SJSA1 (cell line): ENCODE measurements at regions not wholly inside any gene's neighbourhood (a gene's known extent, or its start where the extent isn't known, plus 50 kb on each side); places are given as distances from the start of the nearest gene placed in this dataset.
A peak's percentile ranks its signal among the peaks of the same experiment; 100 is the strongest.

Experiments used
- DNase-seq, 2 experiments: peaks; one replicate each; pipeline ENCODE4 v3.0.0-alpha.2; 2015 to 2020; ENCODE audit warnings: low spot score in 2 of 2, low read depth in 1 of 2
- H3K27ac ChIP-seq: fragments of 250-450 bp; sonication (Bioruptor Pico); 2 replicates; pipeline ENCODE4 v1.5.1; 2020; ENCODE audit warnings: mild to moderate bottlenecking, moderate library complexity
- H3K27me3 ChIP-seq: fragments of 250-450 bp; sonication (Bioruptor Pico); replicated peaks from 2 replicates; pipeline ENCODE4 v1.5.1; 2020; ENCODE audit warnings: mild to moderate bottlenecking, moderate library complexity
- H3K36me3 ChIP-seq: fragments of 250-450 bp; sonication (Bioruptor Pico); 2 replicates; pipeline ENCODE4 v1.5.1; 2020; ENCODE audit warnings: mild to moderate bottlenecking
- H3K4me1 ChIP-seq: fragments of 250-450 bp; sonication (Bioruptor Pico); replicated peaks from 2 replicates; pipeline ENCODE4 v1.6.1; 2021; ENCODE audit warnings: mild to moderate bottlenecking
- H3K4me3 ChIP-seq: fragments of 250-450 bp; sonication (Bioruptor Pico); 2 replicates; pipeline ENCODE4 v1.5.1; 2020; ENCODE audit warnings: mild to moderate bottlenecking
- H3K9me3 ChIP-seq: fragments of 250-450 bp; sonication (Bioruptor Pico); replicated peaks from 2 replicates; pipeline ENCODE4 v1.5.1; 2020; ENCODE audit warnings: mild to moderate bottlenecking

DNA sequence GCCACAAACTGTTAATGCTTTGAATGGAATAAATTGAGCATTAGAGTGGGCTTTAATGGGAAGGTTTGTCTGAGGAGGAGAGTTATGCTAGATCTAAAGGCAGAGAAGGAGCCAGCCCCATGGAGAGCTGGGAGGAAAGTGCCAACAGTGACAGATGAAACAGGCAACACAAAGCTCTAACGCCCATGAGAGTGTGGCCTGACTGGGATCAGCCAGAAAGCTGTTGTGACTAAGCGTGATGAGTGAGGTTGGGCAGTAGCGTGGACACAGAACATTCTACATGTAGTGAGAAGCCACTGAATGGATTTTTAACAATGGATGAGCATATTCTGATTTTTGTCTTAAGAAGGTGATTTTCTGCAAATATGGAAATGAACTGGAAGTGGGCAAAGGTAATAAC lies 185.3 kb upstream of the SIX2 start:
- no peaks in the 10 kb centered on the region for H3K9me3 ChIP-seq
- no peaks in the 10 kb centered on the region for H3K27me3 ChIP-seq
- DNase-seq: no peak
- no peak overlapping the region for H3K4me3 ChIP-seq
- peaks cover 13% of the 10 kb centered on the region for H3K4me1 ChIP-seq
- H3K36me3 ChIP-seq: no peaks in the 10 kb centered on the region
- H3K27ac ChIP-seq: no peak overlapping the region

DNA sequence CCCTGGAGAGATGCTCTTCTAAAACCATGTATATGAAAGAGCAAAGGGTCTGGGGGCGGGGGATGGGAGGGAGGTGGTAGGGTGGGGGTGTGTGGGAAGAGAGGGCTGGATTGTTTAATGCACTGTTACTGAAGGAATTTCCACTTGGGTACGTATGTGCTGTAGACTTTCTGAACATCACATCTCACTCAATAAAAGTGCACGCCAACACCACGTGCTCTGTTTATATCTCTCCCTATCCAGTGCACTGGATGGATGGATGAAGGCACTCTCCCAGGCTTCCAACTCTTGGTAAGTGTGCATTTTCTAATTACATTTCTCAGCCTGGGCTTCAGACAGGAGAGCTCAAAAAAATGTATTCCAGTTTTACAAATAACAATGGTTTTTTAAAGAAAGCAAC lies 184.3 kb upstream of the SIX2 start:
- peaks cover 14% of the 10 kb centered on the region for H3K4me1 ChIP-seq
- no peak for DNase-seq
- H3K4me3 ChIP-seq: no peak overlapping the region
- H3K9me3 ChIP-seq: no peaks in the 10 kb centered on the region
- no peaks in the 10 kb centered on the region for H3K36me3 ChIP-seq
- no peaks in the 10 kb centered on the region for H3K27me3 ChIP-seq
- no peak overlapping the region for H3K27ac ChIP-seq

DNA sequence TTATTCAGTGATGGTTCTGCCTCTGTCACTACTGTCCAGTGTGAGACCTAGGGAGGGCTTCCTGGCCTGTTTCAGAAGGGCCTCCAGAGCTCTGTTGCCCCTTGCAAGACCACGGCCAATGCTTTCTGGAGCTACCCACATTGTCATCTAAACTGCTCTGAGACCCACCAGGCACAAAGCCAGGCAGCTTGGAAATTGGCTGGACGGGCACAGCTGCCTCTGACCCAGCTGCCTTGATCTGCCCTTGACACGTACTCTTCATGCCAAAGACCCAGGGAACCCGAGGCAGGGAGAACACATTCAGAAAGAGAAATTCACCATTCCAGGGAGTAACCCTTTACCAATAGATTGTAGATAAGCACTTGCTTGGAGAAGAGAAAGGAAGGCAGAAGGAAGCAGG lies 183.7 kb upstream of the SIX2 start:
- H3K9me3 ChIP-seq: no peaks in the 10 kb centered on the region
- H3K4me3 ChIP-seq: no peak overlapping the region
- DNase-seq: no peak
- no peaks in the 10 kb centered on the region for H3K27me3 ChIP-seq
- no peak overlapping the region for H3K27ac ChIP-seq
- no peaks in the 10 kb centered on the region for H3K36me3 ChIP-seq
- H3K4me1 ChIP-seq: peaks cover 14% of the 10 kb centered on the region

DNA sequence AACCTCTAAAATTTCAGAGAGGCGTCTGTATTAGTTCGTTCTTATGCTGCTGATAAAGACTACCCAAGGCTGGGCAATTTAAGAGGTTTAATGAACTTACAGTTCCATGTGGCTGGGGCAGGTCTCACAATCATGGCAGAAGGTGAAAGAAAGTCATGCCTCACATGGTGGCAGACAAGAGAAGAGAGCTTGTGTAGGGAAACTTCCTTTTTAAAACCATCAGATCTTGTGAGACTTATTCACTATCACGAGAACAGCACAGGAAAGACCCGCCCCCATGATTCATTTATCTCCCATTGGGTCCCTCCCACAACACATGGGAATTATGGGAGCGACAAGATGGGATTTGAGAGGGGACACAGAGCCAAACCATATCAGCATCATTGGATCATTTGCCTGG lies 183.2 kb upstream of the SIX2 start:
- Histone ChIP-seq H3K4me1 (peaks cover 14% of the 10 kb centered on the region), H3K36me3 (no peaks in the 10 kb centered on the region), H3K27ac (no peak overlapping the region), H3K27me3 (no peaks in the 10 kb centered on the region), H3K4me3 (no peak overlapping the region), H3K9me3 (no peaks in the 10 kb centered on the region)
- no peak for DNase-seq

DNA sequence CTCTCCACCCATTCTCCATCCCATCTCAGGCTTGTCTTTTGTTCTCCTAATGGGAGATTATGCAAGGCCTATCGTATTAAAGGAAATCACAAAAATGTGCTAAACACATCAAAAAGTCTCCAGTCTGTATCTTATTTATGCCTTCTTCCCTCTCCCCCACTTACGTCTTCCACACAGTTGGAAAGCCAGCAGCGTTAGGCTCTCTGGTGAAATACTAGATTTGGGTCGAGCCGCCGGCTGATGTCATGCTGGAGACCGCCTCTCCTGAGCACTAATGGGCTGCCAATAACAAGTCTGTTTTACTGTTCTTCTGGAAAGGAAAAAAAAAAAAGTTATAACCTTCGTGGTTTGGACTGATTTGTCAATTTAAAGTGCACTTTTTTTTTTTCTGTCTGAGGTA lies 182.7 kb upstream of the SIX2 start:
- H3K27ac ChIP-seq: no peak overlapping the region
- H3K9me3 ChIP-seq: no peaks in the 10 kb centered on the region
- no peaks in the 10 kb centered on the region for H3K36me3 ChIP-seq
- DNase-seq: no peak
- H3K4me1 ChIP-seq: peaks cover 14% of the 10 kb centered on the region
- no peak overlapping the region for H3K4me3 ChIP-seq
- no peaks in the 10 kb centered on the region for H3K27me3 ChIP-seq

DNA sequence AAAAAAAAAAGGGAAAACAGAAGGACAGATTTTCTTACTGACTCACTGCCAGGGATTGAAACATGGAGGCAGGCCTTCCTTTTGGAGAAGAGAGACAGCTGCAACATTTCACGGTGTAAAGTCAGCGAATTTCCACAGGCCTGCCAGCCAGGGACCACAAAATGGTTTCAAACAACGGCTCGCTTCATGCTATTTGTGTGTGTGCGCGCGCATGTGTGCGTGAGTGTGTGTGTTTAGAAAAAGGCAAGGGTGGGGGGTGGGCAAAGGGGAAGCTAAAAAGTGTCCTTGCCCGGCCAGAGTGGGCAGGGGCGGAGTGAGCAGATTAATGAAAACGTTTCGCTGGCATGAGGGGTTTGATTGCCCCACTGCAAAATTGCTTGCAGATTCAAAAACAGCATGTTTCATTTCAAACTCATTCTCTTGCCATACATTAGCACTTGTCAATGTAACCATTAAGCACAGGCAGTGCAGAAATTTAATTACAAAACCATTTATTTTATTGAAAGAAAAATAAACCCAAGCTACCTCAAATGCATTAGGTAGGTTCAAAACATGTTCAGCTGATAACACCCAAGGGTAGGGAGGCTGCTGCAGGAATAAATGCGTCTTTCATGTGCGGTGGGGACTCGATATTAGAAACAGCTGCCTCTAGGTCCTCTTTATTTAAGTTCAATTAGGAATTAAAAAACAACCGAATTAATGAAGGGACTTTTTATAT lies 182.1 kb upstream of the SIX2 start:
- Histone ChIP-seq H3K27ac (no peak overlapping the region), H3K4me1 (peaks cover 18% of the 10 kb centered on the region)
- no peak for DNase-seq

DNA sequence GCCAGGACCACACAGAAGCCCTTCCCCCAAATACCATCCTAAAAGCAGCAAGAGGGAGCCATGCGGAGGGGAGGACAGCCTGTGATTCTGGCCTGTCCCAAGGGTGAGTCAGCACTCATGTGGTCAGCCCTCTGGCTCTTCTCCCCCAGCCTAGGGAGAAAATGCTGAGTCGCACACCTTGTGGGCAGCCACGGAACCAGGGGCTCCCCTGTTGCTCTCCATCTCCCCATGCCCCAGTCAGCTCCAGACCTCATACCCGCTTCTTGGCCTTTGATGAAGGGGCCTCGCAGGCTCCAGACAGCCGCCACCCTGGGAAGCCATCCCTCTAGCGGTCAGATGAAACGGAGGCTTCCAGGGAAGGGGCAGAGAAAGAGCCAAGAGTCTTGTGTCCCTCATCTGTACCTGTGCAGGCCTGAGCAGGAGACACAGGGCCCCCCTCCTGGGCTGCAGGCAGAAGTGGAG lies 181.3 kb upstream of the SIX2 start:
- Histone ChIP-seq H3K9me3 (no peaks in the 10 kb centered on the region), H3K27ac (peak overlapping the region; percentile 28; the same call in 1 of the 2 replicates), H3K36me3 (no peaks in the 10 kb centered on the region), H3K4me3 (no peak overlapping the region), H3K4me1 (peaks cover 20% of the 10 kb centered on the region), H3K27me3 (no peaks in the 10 kb centered on the region)
- peak; percentile 83 to 86 for DNase-seq

More for the DNA sequence above, 182.1 kb upstream of the SIX2 start:
- no peak overlapping the region for H3K4me3 ChIP-seq
- H3K9me3 ChIP-seq: no peaks in the 10 kb centered on the region
- H3K27me3 ChIP-seq: no peaks in the 10 kb centered on the region
- no peaks in the 10 kb centered on the region for H3K36me3 ChIP-seq

DNA sequence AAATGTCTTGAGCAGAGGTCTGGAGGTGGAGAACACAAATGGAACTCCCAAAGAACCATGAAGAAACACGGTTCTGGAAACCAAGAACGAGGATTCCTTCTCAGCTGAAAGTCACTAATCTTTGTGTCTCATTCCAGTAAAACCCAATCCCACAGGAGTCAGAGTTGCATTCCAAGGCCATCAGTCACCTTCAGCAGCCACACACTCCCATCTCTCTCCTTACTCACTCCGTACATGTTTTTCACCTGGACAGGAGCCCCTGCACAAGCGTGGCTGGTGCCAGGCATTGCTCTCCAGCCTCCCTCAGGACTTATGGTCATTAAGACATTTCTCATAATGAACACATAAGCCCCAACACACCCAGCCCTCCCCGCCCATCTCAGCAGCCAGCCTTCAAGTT lies 175.4 kb upstream of the SIX2 start:
- H3K4me1 ChIP-seq: peaks cover 35% of the 10 kb centered on the region
- no peaks in the 10 kb centered on the region for H3K9me3 ChIP-seq
- DNase-seq: peak in 1 of 2 experiments; percentile 61
- no peak overlapping the region for H3K27ac ChIP-seq
- no peak overlapping the region for H3K4me3 ChIP-seq
- no peaks in the 10 kb centered on the region for H3K27me3 ChIP-seq
- H3K36me3 ChIP-seq: no peaks in the 10 kb centered on the region

DNA sequence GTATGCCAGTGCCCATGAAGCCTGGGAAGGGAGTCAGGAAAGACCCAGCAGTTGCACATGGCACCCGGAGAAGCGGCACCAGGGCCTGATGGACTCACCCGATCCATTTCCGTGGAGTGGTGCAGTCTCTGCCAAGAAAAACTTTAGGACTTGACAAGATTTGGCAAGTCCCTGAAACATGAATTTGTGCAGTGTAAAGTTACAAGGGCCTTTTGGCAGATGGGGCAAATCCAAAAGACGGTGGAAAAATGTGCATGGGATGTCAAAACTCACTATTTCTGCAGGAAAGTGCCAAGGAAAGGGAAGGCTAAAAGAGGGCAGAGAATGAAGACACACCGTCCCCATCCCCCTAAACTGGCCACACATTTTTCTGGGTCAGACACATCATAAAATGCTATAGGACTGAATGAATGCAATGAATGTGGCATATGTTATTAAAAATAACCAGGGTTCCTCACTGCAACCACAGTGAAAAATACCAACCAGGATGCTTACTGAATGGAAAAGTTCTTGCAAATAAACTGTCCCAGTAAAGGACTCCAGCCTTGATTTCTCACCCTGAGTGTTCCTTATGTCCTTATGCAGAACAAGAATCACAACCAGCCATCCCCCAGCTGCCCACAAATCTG lies 173.5 kb upstream of the SIX2 start:
- no peak overlapping the region for H3K27ac ChIP-seq

DNA sequence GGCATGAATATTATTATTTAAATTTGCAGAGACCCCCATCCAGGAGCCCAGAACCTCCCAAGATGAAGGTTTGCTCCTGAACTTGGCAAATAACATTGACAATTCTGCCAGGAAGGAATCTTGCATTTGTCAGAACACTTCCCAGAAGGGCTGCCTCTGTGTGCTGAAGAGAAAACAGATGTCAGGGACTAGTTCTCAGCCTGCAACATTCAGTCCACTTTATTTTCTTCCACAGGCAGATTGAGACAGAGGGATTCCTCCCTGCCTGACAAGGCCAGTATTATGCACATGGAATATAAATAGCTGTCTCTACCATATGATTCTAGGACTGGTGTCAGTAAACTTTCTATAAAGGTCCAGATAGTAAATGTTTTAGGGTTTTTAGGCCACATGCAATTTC lies 171.5 kb upstream of the SIX2 start:
- no peaks in the 10 kb centered on the region for H3K27me3 ChIP-seq
- H3K4me1 ChIP-seq: peaks cover 33% of the 10 kb centered on the region
- H3K4me3 ChIP-seq: no peak overlapping the region
- no peaks in the 10 kb centered on the region for H3K9me3 ChIP-seq
- no peak for DNase-seq
- H3K27ac ChIP-seq: no peak overlapping the region
- H3K36me3 ChIP-seq: no peaks in the 10 kb centered on the region

More for the DNA sequence above, 173.5 kb upstream of the SIX2 start:
- Histone ChIP-seq H3K9me3 (no peaks in the 10 kb centered on the region), H3K36me3 (no peaks in the 10 kb centered on the region), H3K27me3 (no peaks in the 10 kb centered on the region), H3K4me1 (peaks cover 37% of the 10 kb centered on the region), H3K4me3 (no peak overlapping the region)
- DNase-seq: no peak

DNA sequence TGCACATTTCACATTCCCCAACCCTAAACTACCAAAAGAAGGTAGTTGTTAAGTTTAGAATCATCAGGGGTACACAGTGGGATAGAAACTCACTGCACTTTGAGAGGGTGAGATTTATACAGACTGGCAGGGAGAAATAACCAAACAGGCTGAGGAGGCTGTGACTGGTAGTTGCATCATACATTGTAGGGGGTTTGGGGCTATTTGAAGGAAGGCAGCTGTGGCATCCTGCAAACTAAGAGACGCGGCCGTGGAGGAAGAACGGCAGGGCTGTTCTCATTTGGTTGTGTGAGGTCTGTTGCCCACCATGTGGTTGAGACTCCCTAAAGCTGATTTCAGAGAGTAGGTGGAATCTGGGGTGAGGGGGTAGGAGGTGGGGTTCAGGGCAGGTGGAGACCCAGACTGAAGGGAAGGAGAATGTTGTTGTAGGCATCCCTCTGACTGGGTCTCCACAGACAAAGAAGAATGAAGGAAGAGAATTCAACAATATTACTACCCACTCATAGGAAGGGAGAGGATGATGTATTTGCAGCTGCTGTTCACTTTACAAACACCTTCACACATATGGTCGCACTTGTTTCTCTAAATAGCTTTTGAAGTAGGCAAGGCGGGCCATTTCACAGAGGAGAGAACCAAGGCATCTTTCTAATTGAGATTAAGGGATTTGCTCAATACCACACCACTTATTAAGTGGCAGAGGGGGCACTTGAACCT lies 170.9 kb upstream of the SIX2 start:
- Histone ChIP-seq H3K36me3 (no peaks in the 10 kb centered on the region), H3K9me3 (no peaks in the 10 kb centered on the region), H3K27me3 (no peaks in the 10 kb centered on the region), H3K27ac (no peak overlapping the region), H3K4me1 (peaks cover 33% of the 10 kb centered on the region), H3K4me3 (no peak overlapping the region)
- no peak for DNase-seq

DNA sequence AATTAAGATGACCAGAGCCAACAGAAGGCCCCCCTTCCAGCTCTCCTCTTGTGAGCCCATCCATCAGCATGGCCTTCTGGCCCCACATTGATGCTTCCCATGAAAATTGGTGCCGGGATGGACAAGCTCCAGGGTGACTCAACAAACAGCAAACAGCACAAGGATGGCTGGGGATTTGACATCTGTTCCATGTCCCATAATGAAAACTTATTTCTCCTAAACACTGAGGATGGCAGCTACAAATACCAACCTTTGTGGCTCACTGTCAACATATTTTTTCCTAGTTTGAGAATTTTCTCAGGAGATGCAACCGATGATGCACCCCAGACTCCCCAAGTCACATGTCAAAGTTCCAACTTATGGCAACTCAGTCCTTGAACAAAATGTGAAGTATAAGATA lies 169.6 kb upstream of the SIX2 start:
- Histone ChIP-seq H3K27ac (no peak overlapping the region), H3K27me3 (no peaks in the 10 kb centered on the region), H3K4me3 (no peak overlapping the region), H3K4me1 (peaks cover 24% of the 10 kb centered on the region), H3K36me3 (no peaks in the 10 kb centered on the region), H3K9me3 (no peaks in the 10 kb centered on the region)
- DNase-seq: no peak

DNA sequence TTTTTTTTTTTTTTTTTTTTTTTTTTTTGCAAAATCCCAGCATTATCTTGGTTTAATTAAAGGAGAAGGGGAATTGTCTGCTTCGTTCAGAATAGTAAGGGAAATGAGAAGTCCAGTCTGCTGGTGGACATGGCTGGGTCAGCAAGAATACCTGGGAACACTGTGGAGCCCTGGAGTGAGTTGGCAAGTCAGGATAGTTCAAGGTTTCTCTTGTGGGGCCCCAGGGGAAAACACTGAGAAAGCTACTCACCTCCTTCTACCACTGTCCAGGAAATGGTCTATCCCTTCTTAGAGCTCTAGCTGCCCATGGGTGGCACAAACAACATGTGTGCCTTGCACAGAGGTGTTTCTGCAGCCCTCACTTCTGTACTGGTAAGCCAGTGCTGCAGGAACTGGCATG lies 169.1 kb upstream of the SIX2 start:
- no peaks in the 10 kb centered on the region for H3K9me3 ChIP-seq
- DNase-seq: no peak
- H3K27ac ChIP-seq: no peak overlapping the region
- no peak overlapping the region for H3K4me3 ChIP-seq
- no peaks in the 10 kb centered on the region for H3K27me3 ChIP-seq
- no peaks in the 10 kb centered on the region for H3K36me3 ChIP-seq
- H3K4me1 ChIP-seq: peaks cover 24% of the 10 kb centered on the region

DNA sequence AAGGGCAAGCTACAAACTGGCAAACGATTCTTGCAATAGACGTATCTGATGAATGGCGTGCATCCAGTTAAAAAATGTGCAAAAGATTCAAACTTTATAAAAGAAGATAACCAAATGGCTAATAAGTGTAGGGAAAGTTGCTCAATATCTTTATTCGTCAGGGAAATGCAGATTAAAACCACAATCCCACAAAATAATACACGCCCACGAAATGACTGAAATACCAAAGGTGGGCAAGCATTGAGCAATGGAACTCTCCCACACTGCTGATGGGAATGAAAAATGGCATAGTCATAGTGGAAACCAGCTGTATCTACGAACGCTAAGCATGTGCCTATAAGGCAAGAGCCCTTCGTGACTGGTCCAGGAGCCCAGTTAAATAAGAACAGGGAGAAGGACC lies 168.6 kb upstream of the SIX2 start:
- Histone ChIP-seq H3K4me1 (peaks cover 24% of the 10 kb centered on the region), H3K27me3 (no peaks in the 10 kb centered on the region), H3K9me3 (no peaks in the 10 kb centered on the region), H3K27ac (no peak overlapping the region; the same call in 1 of the 2 replicates), H3K36me3 (no peaks in the 10 kb centered on the region), H3K4me3 (no peak overlapping the region)
- peak in 1 of 2 experiments; percentile 31 for DNase-seq
